ENCODE measurements at regions not wholly inside any gene's neighbourhood (a gene's known extent, or its start where the extent isn't known, plus 50 kb on each side); places are given as distances from the start of the nearest gene placed in this dataset.

- DNase-seq (ENCODE audit: low read depth), result no peak
Measured at GRCh38 chr3:30332196-30333021, 274.0 kb upstream of the TGFBR2 start.

- no peak for DNase-seq (ENCODE audit: low read depth)
Measured at GRCh38 chr3:30333143-30333542, 273.3 kb upstream of the TGFBR2 start.

GRCh38 chr3:30333903-30334302 is 272.5 kb upstream of the TGFBR2 start:
- DNase-seq (ENCODE audit: low read depth), result no peak

GRCh38 chr3:30340500-30340899 is 265.9 kb upstream of the TGFBR2 start:
- DNase-seq (ENCODE audit: low read depth), result no peak

GRCh38 chr3:30341079-30341478 is 265.3 kb upstream of the TGFBR2 start:
- DNase-seq (ENCODE audit: low read depth), result no peak

GRCh38 chr3:30341851-30342250 is 264.6 kb upstream of the TGFBR2 start:
- DNase-seq (ENCODE audit: low read depth), result no peak

GRCh38 chr3:30342318-30343060 is 263.9 kb upstream of the TGFBR2 start:
- DNase-seq (ENCODE audit: low read depth), result no peak

GRCh38 chr3:30343067-30343831 is 263.2 kb upstream of the TGFBR2 start:
- DNase-seq (ENCODE audit: low read depth), result no peak

GRCh38 chr3:30343861-30344260 is 262.5 kb upstream of the TGFBR2 start:
- no peak for DNase-seq (ENCODE audit: low read depth)

- no peak for DNase-seq (ENCODE audit: low read depth)
Measured at GRCh38 chr3:30344288-30344687, 262.1 kb upstream of the TGFBR2 start.

- DNase-seq (ENCODE audit: low read depth), result no peak
Measured at GRCh38 chr3:30346933-30347320, 259.5 kb upstream of the TGFBR2 start.

- DNase-seq (ENCODE audit: low read depth), result peak; percentile 12
Measured at GRCh38 chr3:30347679-30348216, 258.7 kb upstream of the TGFBR2 start.

GRCh38 chr3:30349507-30349906 is 256.9 kb upstream of the TGFBR2 start:
- no peak for DNase-seq (ENCODE audit: low read depth)

- no peak for DNase-seq (ENCODE audit: low read depth)
Measured at GRCh38 chr3:30350011-30350410, 256.4 kb upstream of the TGFBR2 start.

- DNase-seq (ENCODE audit: low read depth), result no peak
Measured at GRCh38 chr3:30350901-30351300, 255.5 kb upstream of the TGFBR2 start.

- DNase-seq (ENCODE audit: low read depth), result no peak
Measured at GRCh38 chr3:30352410-30353318, 253.7 kb upstream of the TGFBR2 start.

- peak; percentile 8 for DNase-seq (ENCODE audit: low read depth)
Measured at GRCh38 chr3:30353711-30354467, 252.5 kb upstream of the TGFBR2 start.

- no peak for DNase-seq (ENCODE audit: low read depth)
Measured at GRCh38 chr3:30354513-30354912, 251.9 kb upstream of the TGFBR2 start.

- DNase-seq (ENCODE audit: low read depth), result no peak
Measured at GRCh38 chr3:30354972-30355371, 251.4 kb upstream of the TGFBR2 start.

- no peak for DNase-seq (ENCODE audit: low read depth)
Measured at GRCh38 chr3:30355622-30356021, 250.8 kb upstream of the TGFBR2 start.

Measured in activated T-helper 9 cell treated with anti-CD3 and anti-CD28 coated beads, Interleukin-2, amount 50 U/mL, for 16 hours (primary cell).